Lower lobe of right lung (tissue), 2 donors: ENCODE measurements at regions not wholly inside any gene's neighbourhood (a gene's known extent, or its start where the extent isn't known, plus 50 kb on each side); places are given as distances from the start of the nearest gene placed in this dataset.
"Not testable (repeated sequence)": the region's sequence is repeated elsewhere in the genome, so short reads cannot be mapped to it uniquely, and the experiment has no call there.

Experiments
- ATAC-seq, 2 donors: fragments of 200-7000 bp; cut with Tn5 transposase; one replicate each; pipeline ENCODE4 v1.9.1; 2020 to 2022; ENCODE audit warnings: mild to moderate bottlenecking in 2 of 2, moderate library complexity in 2 of 2
- DNase-seq: peaks from one replicate; pipeline ENCODE4 v3.0.0-alpha.2; 2020
- H3K27ac ChIP-seq: fragments of 200-600 bp; one replicate; pipeline ENCODE4 v1.8.0; 2022
- H3K27me3 ChIP-seq: fragments of 200-600 bp; one replicate; pipeline ENCODE4 v1.8.0; 2022; ENCODE audit warnings: low read depth
- H3K36me3 ChIP-seq: fragments of 200-600 bp; one replicate; pipeline ENCODE4 v1.8.0; 2022; ENCODE audit warnings: mild to moderate bottlenecking
- H3K4me1 ChIP-seq: fragments of 200-600 bp; one replicate; pipeline ENCODE4 v1.8.0; 2022
- H3K4me3 ChIP-seq: fragments of 200-600 bp; one replicate; pipeline ENCODE4 v1.8.0; 2022; ENCODE audit warnings: mild to moderate bottlenecking
- H3K9me3 ChIP-seq: fragments of 200-600 bp; one replicate; pipeline ENCODE4 v1.8.0; 2022
- intact Hi-C: fragments of 100-400 bp; cut with DNase I; formaldehyde crosslinking; loops from one replicate; pipeline ENCODE4 v1.11.0; 2022
- TF ChIP-seq, protein P1 (sequence below): fragments of 200-600 bp; IDR thresholded peaks from one replicate; pipeline ENCODE4 v1.8.0; 2022; ENCODE audit warnings: antibody characterized with exemption, mild to moderate bottlenecking
- donor health status: DM: no; HTN: yes; CAD: no; lungs with severe emphysema.

DNA sequence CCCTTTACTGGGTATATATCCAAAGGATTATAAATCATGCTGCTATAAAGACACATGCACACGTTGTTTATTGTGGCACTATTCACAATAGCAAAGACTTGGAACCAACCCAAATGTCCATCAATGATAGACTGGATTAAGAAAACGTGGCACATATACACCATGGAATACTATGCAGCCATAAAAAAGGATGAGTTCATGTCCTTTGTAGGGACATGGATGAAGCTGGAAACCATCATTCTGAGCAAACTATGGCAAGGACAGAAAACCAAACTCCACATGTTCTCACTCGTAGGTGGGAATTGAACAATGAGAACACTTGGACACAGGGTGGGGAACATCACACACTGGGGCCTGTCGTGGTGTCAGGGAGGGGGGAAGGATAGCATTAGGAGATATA lies 59.2 kb downstream of the CXorf49B start:
- H3K27me3 ChIP-seq, ATAC-seq, H3K4me3 ChIP-seq, H3K27ac ChIP-seq, H3K36me3 ChIP-seq, H3K9me3 ChIP-seq, DNase-seq, H3K4me1 ChIP-seq, intact Hi-C loops: not testable (repeated sequence)

DNA sequence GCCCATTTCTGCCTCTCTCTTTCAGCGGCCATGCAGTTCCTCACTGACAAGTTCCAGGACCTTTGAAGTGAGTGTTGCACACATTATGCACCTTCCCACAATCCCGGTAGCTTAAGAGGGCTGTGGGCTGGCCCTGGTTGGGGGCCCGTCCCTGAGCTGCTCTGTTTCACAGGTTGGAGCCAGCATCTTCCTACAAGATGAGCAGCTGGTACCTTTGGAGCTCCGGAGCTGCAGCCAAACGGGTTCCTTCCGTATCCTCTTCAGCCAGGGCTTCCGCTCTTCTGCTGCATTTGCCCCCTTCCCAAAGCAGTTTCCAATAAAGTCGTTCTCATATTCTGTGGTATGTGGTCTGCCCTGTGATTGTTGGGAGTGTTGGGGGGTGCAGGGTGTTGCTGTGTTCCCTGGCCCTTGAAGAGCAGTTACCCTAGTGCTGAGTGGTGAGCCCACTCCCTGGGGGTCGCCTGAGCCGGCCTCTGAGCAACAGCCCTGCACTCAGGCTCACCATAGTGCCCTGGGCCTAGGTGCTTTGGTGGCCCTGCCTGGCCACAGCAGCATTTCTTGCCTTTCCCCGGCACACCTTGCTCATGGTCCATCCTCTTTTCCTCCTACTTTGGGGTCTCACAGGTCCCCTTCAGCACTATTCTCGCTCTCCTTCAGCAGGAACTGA lies 60.4 kb downstream of the CXorf49B start:
- Histone ChIP-seq H3K4me3 (no peak overlapping the region), H3K36me3 (no peaks in the 10 kb centered on the region), H3K27me3 (no peaks in the 10 kb centered on the region), H3K9me3 (no peaks in the 10 kb centered on the region), H3K4me1 (no peaks in the 10 kb centered on the region), H3K27ac (no peak overlapping the region)
- TF ChIP-seq, protein P1, sequence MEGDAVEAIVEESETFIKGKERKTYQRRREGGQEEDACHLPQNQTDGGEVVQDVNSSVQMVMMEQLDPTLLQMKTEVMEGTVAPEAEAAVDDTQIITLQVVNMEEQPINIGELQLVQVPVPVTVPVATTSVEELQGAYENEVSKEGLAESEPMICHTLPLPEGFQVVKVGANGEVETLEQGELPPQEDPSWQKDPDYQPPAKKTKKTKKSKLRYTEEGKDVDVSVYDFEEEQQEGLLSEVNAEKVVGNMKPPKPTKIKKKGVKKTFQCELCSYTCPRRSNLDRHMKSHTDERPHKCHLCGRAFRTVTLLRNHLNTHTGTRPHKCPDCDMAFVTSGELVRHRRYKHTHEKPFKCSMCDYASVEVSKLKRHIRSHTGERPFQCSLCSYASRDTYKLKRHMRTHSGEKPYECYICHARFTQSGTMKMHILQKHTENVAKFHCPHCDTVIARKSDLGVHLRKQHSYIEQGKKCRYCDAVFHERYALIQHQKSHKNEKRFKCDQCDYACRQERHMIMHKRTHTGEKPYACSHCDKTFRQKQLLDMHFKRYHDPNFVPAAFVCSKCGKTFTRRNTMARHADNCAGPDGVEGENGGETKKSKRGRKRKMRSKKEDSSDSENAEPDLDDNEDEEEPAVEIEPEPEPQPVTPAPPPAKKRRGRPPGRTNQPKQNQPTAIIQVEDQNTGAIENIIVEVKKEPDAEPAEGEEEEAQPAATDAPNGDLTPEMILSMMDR: no peak
- DNase-seq (no peak), ATAC-seq (no peak)
- intact Hi-C loops: no loop called here

DNA sequence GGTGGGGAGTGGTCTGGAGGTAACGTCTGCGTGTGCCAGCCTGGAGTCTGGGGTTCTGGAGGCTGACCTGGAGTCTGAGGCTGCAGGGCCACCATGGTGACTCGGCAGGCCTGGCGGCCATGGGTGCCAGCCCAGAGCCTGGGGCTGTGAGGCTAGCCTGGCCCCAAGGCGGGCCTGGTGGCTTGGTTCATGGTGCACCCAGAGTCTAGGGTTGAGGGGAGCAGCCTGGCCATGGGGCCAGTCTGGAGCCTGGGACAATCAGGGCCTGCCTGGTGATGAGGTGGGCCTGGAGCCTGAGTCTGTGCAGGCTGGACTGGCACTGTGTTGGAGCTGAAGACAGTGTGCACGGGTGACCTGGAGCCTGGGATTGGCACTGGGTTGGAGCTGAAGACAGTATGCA lies 64.9 kb downstream of the CXorf49B start:
- H3K27me3 ChIP-seq: no peaks in the 10 kb centered on the region
- intact Hi-C loops: no loop called here
- DNase-seq (no peak), ATAC-seq (no peak)
- H3K4me3 ChIP-seq: no peak overlapping the region
- no peak overlapping the region for H3K27ac ChIP-seq
- no peaks in the 10 kb centered on the region for H3K36me3 ChIP-seq
- H3K9me3 ChIP-seq: no peaks in the 10 kb centered on the region
- H3K4me1 ChIP-seq: no peaks in the 10 kb centered on the region
- TF ChIP-seq, protein P1: no peak

DNA sequence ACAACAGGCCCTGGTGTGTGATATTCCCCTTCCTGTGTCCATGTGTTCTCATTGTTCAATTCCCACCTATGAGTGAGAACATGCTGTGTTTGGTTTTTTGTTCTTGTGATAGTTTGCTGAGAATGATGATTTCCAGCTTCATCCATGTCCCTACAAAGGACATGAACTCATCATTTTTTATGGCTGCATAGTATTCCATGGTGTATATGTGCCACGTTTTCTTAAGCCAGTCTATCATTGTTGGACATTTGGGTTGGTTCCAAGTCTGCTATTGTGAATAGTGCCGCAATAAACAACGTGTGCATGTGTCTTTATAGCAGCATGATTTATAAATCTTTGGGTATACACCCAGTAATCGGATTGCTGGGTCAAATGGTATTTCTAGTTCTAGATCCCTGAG lies 72.6 kb upstream of the NHSL2 start:
- H3K9me3 ChIP-seq, DNase-seq, ATAC-seq, H3K4me3 ChIP-seq, intact Hi-C loops, H3K4me1 ChIP-seq, H3K36me3 ChIP-seq, H3K27ac ChIP-seq, H3K27me3 ChIP-seq: not testable (repeated sequence)

DNA sequence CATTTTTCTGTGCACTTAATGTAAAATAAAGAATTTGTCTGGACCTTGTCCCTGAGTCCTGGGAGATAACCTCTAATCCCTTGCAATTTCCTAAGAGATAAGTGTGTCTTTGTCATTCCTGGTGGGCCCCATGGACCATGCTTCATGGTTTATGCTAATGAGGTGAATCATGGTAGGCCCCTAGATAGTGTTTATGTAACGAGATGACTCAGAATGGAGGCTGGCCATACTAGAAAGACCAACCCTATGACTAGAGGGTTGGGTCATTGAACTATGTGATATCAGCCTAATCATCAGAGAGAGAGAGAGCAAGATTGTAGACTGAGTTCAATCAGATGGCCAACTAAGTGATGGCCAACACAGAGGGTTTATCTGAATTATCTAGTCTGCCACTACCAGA lies 64.2 kb upstream of the NHSL2 start:
- ATAC-seq (no peak), DNase-seq (no peak)
- no peaks in the 10 kb centered on the region for H3K9me3 ChIP-seq

DNA sequence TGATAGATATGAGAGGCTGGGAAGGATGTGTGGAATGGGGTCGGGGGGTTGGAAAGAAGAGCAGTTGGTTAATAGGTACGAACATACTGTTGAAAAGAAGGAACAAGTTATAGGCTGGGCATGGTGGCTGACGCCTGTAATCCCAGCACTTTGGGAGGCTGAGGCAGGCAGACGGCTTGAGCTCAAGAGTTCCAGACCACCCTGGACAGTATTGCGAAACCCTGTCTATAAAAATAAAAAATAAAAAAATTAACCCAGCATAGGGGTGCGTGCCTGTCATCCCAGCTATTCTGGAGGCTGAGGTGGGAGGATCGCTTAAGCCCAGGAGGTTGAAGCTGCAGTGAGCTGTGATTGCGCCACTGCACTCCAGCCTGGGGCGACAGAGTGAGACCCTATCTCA lies 58.5 kb upstream of the NHSL2 start:
- H3K9me3 ChIP-seq: no peaks in the 10 kb centered on the region
- DNase-seq: no peak
- intact Hi-C loops: no loop called here
- no peaks in the 10 kb centered on the region for H3K4me1 ChIP-seq
- TF ChIP-seq, protein P1: no peak
- H3K27me3 ChIP-seq: no peaks in the 10 kb centered on the region
- no peak overlapping the region for H3K27ac ChIP-seq
- no peaks in the 10 kb centered on the region for H3K36me3 ChIP-seq
- H3K4me3 ChIP-seq: no peak overlapping the region
- no peak for ATAC-seq

More for the DNA sequence above, 64.2 kb upstream of the NHSL2 start:
- Histone ChIP-seq H3K27ac (no peak overlapping the region), H3K4me3 (no peak overlapping the region), H3K27me3 (no peaks in the 10 kb centered on the region), H3K4me1 (no peaks in the 10 kb centered on the region), H3K36me3 (no peaks in the 10 kb centered on the region)
- TF ChIP-seq, protein P1: no peak
- intact Hi-C loops: no loop called here
